COR-L47 (cell line): ENCODE measurements at regions not wholly inside any gene's neighbourhood (a gene's known extent, or its start where the extent isn't known, plus 50 kb on each side); places are given as distances from the start of the nearest gene placed in this dataset.
"Not testable (repeated sequence)": the region's sequence is repeated elsewhere in the genome, so short reads cannot be mapped to it uniquely, and the experiment has no call there.

Experiments used
- DNase-seq: peaks from one replicate; lab custom pipeline; 2025; lab: John Stamatoyannopoulos, UW

- no peak for DNase-seq
Measured at GRCh38 chr4:179116581-179116980, 1674.3 kb upstream of the AGA start.

DNA sequence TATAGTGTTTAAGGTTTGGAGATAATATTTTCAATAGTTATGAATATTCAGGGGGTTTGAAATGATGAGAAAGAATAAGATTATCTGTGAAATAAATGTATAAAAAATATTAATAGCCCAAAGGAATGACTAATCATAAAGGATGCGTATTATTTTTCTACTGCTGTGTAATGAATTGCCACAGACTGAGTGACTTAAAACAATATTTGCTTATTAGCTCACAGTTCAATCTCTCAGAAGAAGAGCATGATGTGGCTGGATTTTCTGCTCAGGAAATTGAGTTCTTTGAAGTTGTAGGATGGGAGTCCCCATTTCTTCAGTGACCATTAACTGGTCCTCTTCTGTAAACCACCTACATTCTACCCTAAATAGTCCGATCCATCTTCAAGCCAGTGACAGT is 1680.8 kb upstream of the AGA start:
- DNase-seq: no peak

DNA sequence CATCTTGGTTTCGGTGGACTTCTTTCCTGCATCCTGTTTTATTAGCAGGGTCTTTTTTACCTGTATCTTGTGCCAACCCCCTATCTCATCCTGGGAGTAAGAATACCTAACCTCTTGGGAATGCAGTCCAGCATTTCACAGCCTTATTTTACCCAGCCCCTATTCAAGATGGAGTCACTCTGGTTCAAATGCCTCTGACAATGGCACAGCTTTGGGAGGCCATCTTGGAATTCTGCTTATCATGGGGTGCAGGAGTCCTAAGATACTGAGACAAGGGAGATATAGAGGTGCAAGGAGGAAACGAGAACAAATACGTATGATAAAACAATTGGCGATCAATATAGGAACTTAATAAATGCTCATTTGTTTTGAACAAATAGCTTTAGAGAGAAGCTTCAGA is 1682.2 kb upstream of the AGA start:
- no peak for DNase-seq

GRCh38 chr4:179124957-179125356 is 1682.7 kb upstream of the AGA start:
- no peak for DNase-seq

DNA sequence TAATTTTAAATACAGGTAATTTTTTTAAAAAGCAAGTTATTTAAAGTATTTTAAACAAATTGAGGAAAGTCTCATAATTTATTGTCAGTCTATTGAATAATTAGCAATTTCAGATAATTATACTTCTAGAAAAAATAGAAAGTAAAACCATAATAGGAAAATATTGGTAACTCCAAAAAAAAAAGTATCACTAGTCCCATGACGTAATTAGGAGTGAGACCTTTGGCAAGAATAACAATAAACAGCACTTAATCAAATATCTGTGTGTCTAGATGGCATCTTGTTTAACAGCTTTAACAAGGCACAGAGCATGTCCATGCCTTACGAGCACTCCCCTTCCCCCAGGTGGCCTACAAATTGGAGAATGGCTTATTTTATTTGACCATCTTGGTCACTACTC is 1683.6 kb upstream of the AGA start:
- DNase-seq: no peak

DNA sequence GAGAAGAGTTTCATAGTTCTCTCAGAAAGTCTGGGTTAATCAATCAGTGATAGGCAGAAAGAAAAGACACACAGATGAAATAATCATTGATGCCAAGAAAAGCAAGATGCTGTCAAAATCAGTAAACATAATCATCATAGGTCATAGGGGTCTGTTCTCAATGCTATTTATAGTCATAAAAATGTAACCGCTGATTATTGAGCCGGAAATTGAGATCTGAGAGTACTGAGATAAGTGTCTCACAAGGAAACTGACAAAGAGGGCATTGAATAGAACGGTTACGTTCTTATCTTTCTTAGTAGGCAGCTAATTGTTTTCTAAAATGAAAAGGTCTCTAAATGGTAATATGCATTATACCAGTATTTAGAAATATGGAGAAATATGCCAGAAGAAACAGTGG is 1686.1 kb upstream of the AGA start:
- DNase-seq: no peak

- DNase-seq: no peak
Measured at GRCh38 chr4:179130122-179130714, 1688.0 kb upstream of the AGA start.

DNA sequence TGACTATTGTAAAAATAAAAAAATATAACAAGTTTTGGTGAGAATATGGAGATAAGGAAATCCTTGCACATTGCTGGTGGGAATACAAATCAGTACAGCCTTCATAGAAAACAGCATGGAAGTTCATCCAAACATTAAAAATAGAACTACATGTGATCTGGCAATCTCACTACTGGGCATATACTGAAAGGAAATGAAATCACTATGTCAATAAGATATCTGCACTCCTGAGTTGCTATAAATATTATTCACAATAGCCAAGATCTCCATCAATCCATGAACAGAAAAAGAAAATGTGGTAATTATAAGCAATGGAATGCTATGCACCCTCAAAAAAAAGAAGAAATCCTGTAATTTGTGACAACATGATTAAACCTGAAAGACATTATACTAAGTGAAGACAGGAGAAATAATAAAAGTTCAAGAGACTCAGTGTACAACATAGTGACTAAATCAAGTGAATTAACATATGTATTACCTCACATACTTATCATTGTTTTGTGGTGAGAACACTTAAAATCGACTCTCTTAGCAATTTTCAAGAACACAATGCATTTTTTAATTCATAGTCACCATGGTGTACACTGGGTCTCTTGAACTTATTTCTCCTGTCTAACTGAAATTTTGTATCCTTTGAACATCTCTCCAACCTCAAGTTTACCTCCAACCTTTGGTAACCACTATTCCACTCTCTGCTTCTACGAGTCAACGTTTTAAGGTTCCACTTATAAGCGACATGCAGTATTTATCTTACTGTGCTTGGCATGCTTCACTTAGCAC is 1703.7 kb upstream of the AGA start:
- no peak for DNase-seq

DNA sequence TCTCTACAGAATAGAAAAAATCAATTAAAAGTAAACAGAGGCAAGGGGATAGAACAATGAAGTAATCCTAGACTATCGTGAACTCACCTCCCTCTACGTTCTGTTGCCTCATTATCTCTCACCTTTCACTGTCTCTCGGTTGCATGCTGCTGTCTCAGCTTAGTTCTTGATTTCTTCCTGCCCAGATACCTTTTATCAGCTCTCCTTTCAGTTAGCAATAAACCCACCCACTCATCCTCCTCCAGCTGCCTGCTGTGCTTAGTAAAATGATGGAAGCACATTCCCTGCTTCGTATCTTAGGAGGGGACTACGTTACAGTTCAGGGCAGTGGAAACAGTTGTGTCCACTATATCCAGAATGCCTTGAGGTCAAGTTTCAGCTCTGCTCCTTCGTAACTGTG is 1709.5 kb upstream of the AGA start:
- DNase-seq: no peak

DNA sequence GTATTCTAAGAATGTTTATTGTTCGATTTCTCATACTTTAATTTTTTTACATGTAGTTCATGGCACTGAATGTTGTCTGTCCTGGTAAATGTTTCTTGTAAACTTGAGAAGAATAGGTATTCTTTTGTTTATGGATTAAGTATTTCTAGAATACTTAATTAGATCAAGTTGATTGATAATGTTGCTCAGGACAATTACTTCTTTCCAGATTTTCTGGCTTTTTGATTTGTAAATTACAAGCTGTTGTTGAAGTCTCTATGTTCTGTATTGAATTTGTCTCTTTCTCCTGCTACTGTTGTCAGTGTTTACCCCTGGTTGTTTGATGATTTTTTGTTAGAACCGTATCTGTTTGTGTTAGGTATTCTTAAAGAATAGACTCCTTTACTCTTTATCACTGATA is 1720.9 kb upstream of the AGA start:
- no peak for DNase-seq

DNA sequence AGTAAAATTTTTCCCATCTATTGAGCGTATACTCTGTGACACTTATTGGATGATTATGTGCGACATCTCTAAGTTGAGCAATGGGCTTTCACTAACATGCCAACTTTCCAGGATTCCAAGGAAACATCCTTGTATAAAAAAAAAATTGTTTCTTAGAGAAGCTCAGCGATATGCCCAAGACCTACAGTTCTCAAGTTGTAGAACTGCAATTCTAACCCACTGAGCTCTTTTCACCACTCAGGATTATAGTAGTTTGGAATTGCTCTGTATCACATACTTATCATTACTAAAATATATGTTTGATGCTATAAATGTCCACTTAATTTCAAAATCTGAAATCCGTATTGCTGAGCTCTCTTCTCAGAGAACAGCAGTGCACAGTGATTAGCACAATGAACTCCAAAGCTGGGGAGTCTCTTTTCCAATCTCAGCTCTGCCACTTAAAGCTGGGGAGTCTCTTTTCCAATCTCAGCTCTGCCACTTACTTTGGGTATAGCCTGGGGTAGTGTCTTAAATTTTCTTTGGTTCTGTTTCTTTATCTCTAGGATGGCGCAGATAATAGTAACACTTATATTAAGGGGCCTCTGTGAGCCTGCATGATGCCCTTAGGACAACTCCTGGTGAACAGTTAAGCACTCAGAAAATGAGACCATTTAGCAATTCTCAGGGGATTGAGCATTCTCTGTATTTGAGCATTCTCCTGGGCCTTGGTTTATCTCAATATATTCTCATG is 1722.2 kb upstream of the AGA start:
- no peak for DNase-seq

DNA sequence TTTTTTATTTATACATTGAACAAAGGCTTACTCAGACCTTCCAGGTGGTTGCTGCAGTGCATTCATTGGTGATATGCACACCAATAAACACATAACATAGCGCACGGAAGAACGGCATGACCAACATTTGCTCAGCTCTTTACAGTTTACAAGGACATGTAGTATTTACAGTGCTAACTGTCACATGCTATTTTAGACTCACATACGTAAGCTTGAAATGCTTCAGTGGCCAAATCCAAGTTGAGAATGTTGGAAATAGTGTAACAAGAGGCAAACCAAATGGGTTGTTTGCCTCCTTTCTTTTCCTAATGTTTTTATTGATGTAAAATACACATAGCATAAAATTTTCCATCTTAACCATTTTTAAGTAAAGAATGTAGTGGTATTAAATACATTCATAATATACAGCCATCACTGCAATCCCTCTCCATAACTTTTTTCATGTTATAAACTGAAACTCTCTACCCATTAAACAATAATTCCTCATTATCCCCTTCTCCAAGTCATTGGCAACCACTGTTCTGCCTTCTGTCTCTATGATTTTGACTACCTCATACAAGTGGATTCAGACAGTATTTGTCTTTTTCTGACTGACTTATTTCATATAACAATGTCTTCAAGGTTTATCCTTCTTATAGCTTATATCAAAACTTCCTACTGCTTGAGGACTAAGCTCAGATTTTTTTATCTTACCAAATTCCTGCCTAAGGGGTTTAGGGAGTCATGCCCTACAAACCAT is 1722.9 kb upstream of the AGA start:
- no peak for DNase-seq

DNA sequence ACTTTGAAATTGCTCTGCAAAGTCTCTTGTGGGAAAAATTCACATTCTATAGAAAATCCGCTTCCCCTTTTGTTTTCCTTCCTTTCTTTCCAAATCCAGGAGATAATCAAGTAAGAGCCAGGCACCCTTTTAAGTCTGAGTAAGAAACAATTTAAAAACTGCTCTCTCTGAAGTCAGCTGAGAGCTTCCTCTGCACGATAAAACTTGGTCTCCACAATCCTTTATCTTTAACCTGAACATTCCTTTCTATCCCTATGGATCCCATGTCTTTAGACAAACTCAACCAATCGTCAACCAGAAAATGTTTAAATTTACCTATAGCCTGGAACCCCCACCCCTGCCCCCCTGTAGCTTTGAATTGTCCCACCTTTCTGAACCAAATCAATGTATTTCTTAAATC is 1723.6 kb upstream of the AGA start:
- no peak for DNase-seq

DNA sequence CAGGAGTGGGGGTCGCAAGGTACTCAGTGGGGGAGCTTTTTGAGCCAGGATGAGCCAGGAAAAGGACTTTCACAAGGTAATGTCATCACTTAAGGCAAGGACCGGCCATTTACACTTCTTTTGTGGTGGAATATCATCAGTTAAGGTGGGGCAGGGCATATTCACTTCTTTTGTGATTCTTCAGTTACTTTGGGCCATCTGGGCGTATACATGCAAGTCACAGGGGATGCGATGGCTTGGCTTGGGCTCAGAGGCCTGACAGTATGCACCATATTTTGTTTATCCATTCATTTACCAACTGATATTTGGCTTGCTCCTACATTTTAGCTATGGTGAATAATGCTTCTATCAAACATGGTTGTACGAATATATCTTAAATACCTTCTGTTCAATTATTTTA is 1728.1 kb upstream of the AGA start:
- DNase-seq: not testable (repeated sequence)

DNA sequence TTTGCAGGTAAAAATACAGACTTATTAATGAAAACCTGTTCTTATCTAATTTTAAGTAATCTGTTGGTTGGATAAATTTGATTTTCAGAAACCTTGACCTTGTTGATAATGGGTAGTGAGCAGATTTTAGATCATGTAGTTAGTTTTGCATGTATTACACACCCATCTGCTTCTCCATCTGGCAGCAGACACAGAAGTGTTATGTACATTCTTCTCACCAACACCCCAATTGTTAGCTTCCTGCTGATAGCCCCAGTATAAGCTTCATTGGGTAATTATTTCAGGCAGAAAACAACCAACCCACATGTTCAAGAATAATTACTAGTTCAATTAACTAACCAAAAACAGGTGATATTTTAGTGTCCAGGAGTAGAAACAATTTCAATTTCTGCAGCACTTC is 1740.5 kb upstream of the AGA start:
- no peak for DNase-seq

- no peak for DNase-seq
Measured at GRCh38 chr4:179195887-179196286, 1753.7 kb upstream of the AGA start.

DNA sequence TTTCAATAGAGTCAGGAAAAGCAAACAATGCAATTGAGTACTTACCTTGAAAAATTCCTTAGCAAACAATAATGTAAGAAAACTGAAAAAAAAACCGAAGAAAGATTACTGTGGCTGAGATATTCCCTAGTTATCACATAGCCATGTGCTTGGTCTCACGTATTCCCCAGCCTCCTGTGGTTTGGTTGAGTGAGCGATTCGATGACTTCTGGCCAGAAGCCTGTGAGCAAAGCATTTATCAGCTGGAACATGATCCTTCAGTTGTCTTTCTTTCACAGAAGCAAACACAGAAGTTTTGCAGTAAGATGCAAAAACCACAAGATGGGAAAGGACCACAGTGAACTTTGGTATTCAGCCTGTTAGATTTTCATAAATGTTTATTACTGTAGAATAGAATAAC is 1754.3 kb upstream of the AGA start:
- no peak for DNase-seq

DNA sequence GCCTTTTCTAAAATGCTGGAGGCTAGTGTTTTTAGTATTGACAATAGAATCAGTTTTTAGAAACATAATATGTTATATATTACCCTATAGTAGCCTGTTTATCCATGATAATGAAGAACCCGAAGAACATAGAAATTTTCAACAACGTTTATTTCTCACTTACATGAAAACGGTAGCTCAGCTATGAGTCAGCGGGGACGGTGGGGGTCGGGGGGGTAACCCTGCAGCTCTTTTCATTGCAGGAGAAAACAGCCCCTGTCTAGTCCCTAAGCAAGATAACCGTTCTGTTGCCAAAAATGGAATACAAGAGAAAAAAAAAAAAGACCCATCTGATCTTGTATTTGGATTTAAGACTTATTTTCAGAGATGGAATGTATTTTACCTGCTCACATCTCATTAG is 1758.4 kb upstream of the AGA start:
- DNase-seq: no peak

GRCh38 chr4:179225594-179225993 is 1783.4 kb upstream of the AGA start:
- DNase-seq: no peak

GRCh38 chr4:179248821-179249220 is 1806.6 kb upstream of the AGA start:
- DNase-seq: no peak

GRCh38 chr4:179268791-179269190 is 1826.6 kb upstream of the AGA start:
- no peak for DNase-seq

DNA sequence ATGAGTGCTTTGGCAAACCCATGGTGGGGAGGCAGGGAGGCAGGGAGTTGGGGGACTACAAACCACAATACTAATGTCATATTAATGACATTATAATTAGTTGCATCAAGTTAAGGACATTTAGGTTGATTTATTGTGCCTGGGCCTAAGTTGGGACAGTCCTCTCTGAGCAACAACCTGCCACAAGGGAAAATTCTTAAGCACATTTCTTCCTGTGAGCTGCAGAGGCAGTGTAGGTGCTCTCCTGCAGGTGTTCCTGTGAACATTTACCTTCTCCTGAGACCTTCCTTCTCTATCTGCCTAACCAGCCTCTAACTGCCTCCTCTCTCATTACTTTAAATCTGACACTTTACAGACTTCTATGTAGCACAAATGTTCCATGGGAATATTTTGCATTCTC is 1830.0 kb upstream of the AGA start:
- DNase-seq: no peak

- no peak for DNase-seq
Measured at GRCh38 chr4:179278647-179279046, 1836.4 kb upstream of the AGA start.
